ENCODE measurements at regions not wholly inside any gene's neighbourhood (a gene's known extent, or its start where the extent isn't known, plus 50 kb on each side); places are given as distances from the start of the nearest gene placed in this dataset.

- TF ChIP-seq POLR2A (IDR thresholded peaks at IDR 0.05; ENCODE audit: low read depth, low read length) (no peak), POLR2AphosphoS5 (IDR thresholded peaks at IDR 0.05; ENCODE audit: low read depth, low read length) (no peak), TAF1 (IDR thresholded peaks at IDR 0.05; ENCODE audit: borderline replicate concordance, low read depth, low read length) (no peak)
Measured at GRCh38 chr2:234423884-234424283, 73.0 kb downstream of the ARL4C start.
